GM21723 (cell line): ENCODE measurements at regions not wholly inside any gene's neighbourhood (a gene's known extent, or its start where the extent isn't known, plus 50 kb on each side); places are given as distances from the start of the nearest gene placed in this dataset.

Experiments
- ATAC-seq: cut with Tn5 transposase; IDR thresholded peaks from one replicate; pipeline ENCODE4 v1.9.1; 2021; ENCODE audit warnings: mild to moderate bottlenecking, moderate library complexity; ENCODE audit not compliant: unreplicated experiment

- ATAC-seq, result no peak
Measured at GRCh38 chr6:8733879-8734278, 298.5 kb upstream of the SLC35B3 start.

GRCh38 chr6:8731874-8732273 is 296.5 kb upstream of the SLC35B3 start:
- ATAC-seq, result peak; percentile 71

GRCh38 chr6:8710668-8711431 is 275.5 kb upstream of the SLC35B3 start:
- ATAC-seq, result no peak

- no peak for ATAC-seq
Measured at GRCh38 chr6:8707956-8708772, 272.8 kb upstream of the SLC35B3 start.

- no peak for ATAC-seq
Measured at GRCh38 chr6:8707369-8707768, 272.0 kb upstream of the SLC35B3 start.

DNA sequence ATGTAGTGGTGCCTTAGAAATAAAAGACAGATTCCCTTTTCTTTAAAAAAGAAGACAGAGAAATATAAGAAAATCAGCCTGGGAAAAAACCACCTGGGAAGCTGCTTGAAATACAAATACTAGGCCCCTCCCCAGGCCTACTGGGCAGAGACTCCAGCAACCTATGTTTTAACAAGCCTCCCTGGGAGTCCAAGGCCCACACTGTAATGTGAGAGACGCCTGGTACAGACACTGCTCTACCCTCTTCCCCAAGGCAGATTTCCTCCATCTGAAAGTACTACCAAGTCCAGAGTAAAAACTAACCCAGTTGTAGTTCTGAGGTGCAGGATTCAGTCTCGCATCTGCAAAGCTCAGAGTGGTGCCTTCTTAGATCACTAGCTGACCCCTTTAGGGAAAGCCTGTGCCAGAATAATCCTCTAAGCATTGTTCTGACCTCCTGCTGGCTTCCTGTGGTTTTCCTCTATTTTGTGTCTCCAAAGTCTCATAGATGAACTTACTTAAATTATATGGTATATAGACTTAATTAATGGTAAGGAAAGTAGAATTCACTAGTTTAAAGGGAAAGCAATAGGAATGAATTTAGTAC is 270.2 kb upstream of the SLC35B3 start:
- ATAC-seq, result no peak

DNA sequence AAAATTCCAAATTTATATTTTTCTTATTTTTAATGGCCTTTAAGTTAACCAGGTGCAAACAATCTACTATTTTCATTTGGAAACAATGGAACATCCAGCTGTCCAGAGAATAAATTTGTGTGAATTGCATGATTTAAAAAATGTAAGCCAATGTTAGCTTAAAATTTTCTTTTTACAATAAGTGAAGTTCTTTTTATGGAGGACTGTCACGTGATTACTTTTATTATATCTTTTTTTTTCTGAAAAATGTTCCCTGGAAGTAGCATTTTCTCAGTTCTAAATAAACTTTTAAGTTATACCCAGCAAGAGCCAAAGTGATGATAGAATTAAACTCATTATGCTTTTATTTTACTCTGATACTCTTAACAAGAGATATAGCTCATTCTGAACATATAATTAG is 267.7 kb upstream of the SLC35B3 start:
- no peak for ATAC-seq

DNA sequence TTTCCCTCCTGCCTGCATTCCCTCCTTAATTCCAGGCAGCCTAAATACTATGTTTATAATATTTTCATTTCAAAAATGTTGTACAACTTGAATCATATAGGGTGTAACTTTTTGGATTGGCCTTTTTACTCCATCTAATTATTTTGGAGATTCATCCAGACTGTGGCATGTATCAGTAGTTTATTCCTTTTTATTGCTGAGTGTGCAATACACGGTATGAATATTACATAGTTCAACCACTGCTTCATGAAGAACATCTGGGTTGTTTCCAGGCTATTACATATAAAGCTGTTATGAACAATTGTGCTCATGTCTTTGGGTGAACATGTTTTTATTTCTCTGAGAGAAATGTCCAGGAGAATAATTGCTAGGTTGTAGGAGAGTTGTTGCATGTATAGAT is 253.5 kb upstream of the SLC35B3 start:
- no peak for ATAC-seq

GRCh38 chr6:8686077-8686476 is 250.7 kb upstream of the SLC35B3 start:
- no peak for ATAC-seq

GRCh38 chr6:8683204-8683603 is 247.9 kb upstream of the SLC35B3 start:
- ATAC-seq, result no peak

DNA sequence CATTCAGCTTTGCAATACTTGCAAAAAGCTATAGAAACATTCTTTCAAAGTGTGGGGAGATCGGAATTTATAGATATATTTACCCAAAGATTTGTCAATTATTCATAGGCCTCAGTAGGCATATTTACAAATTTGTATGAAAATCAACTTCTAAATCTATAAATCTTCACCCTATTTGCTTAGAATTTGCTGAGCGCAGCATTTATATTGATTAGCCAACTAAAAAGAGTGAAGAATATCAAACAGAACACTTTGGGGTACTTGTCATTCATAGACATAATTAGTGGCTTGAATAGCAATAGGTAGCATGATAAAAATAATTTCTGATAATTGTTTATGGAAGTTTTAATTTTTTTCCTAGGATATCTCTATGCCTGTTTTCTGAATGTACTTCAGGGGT is 244.5 kb upstream of the SLC35B3 start:
- ATAC-seq, result no peak

GRCh38 chr6:8678466-8678865 is 243.1 kb upstream of the SLC35B3 start:
- no peak for ATAC-seq

DNA sequence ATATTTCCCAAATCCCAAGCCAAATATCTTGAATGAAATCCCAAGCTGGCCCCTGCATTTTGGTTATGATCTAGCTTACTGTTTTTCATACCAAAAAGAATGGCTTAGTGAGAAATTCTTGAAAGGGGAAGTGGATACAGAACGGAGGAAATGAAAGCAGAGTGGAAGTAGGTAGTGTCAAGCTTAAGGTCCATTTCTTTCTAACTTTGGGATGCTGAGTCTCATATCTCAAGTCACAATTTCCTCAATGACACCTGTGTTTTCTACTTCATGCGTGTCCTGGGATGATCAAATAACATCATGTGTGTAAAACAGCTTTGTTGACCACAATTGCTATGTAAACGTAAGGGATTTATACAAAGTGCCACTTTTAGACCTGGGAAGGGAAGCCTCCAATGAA is 238.8 kb upstream of the SLC35B3 start:
- no peak for ATAC-seq

DNA sequence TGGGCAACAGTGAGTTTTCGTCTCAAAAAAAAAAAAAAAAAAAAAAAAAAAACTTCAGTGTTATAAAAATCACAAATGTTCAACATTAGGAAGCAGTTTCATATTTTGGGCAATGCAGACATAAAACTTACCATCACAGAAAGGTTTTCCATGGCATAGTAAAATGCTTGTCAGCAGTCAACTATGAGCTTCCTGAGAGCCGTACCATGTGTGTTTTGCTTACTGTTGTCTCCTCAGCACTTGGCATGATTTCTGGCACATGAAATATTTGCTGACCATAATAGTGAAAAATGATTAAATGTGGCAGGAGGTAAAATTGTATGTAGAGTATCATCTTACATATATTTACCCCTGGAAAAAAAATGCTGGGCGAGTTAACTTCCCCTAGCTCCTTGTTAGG is 237.5 kb upstream of the SLC35B3 start:
- ATAC-seq, result no peak

DNA sequence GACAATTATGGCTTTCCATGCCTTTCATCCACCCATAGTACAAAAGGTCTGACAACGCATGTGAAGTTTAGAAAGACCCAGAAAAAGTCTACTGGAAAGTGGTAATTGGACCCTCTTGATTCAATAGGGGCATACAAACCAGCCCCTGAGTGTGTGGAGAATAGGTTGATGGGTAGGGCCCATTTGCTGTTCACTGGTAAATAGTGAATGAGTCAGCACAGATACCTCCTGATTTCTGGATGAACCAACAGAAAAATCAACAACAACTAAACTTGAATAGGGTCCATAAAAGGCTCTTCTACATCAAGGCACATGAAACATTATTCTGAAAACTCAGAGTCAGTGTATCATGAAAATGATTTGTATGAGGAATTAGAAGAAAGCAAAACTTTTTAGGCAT is 235.4 kb upstream of the SLC35B3 start:
- ATAC-seq, result no peak

DNA sequence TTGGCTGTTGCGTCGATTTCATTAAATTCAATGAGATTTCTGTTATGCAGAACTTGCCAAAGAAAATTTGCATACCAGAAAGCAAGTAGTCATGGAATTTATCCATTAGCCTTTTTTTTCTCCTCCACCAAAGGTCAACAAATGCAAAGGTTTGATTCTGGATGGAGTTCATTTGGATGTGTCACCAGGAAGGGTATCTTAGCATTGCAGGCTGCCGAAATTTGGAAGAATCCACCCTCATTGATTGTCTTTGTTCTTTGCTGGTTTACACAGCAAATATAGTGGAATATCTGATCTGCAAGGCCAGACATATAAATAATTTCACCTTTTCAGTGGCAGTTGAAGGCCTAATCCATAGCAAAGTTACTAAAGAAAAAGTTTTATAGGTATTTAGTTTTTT is 229.4 kb upstream of the SLC35B3 start:
- ATAC-seq, result no peak

DNA sequence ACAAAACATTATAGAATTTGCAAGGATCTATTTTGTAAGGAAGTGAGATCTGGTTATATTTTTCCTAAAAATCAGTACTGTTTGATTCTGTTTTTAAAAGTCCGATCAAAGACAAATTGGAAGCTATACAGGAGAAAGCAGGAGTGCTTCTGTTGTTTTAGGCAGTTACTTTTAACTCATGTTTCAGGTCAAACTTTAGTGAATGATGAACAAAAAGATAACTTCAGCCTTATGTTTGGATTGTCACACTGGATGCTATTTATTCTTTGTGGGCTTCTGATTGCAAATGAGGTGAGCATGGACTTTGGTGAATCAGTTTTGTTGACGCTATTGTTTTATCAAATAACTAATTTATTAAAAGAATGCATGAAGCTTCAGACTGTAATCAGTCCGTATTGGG is 228.7 kb upstream of the SLC35B3 start:
- no peak for ATAC-seq

DNA sequence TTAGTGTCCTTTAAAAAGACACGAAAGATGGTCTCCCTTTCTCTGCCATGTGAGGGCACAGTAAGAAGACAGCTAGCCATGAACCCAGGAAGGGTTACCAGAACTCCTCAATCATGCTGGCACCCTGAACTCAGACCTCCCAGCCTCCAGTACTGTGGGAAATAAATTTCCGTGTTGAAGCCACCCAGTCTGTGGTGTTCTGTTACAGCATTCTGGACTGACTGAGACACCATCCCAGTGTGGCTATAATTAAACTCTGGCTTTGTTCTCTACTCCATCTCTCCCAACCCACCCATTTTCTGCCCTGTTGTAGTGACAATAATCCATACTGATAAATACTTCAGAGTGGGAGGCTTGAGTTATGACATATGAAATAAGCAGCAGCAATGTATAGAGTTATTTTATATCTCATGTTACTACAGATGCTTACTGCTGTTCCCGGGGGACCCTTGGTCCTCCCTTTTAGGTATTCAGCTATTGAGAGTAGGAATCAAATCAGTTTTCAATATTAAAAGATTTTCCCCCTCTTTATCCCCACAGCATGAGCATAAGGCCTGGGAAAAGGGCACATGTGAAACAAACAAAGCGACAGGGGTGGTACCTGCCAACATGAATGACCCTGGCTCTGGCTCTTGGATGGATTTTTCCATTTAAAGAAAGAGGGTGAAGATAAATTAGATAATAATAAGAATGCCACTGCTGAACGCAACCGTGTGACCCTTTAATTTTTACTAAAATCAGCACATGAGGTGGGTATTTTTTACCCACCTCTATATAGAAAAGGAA is 224.3 kb upstream of the SLC35B3 start:
- no peak for ATAC-seq

GRCh38 chr6:8658416-8658815 is 223.1 kb upstream of the SLC35B3 start:
- no peak for ATAC-seq

DNA sequence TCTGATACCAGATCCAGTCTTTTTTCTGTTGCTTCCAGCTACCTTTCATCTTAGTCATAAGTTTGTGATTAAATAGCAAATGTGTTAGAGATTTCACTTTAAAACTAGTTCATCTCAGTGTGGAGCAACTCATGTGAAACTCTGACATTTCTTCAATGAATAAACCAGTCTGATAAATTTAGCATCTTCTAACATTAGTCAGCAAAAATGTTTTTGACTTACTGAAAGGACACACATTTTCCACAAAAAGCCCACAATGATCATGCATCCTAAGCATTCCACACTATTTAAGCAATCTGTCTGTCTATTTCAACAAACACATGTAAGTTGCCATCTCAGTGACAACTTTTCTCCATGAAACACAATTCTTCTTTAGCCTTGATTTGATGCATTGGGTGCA is 222.2 kb upstream of the SLC35B3 start:
- no peak for ATAC-seq
